Activated naive CD8-positive, alpha-beta T cell treated with anti-CD3 and anti-CD28 coated beads, Interleukin-2, amount 50 U/mL, for 24 hours (primary cell): ENCODE measurements at regions not wholly inside any gene's neighbourhood (a gene's known extent, or its start where the extent isn't known, plus 50 kb on each side); places are given as distances from the start of the nearest gene placed in this dataset.

Experiments
- ATAC-seq: fragments of 150-1000 bp; cut with Tn5 transposase; one replicate; pipeline ENCODE4 v1.10.0; 2021
- DNase-seq: peaks from one replicate; pipeline ENCODE4 v3.0.0; 2021
- H3K27ac Mint-ChIP-seq: one replicate; pipeline ENCODE4 v1.8.0; 2021; ENCODE audit warnings: mild to moderate bottlenecking, mixed read lengths
- H3K27me3 Mint-ChIP-seq: one replicate; pipeline ENCODE4 v1.8.0; 2021; ENCODE audit warnings: mixed read lengths
- H3K36me3 Mint-ChIP-seq: one replicate; pipeline ENCODE4 v1.8.0; 2021; ENCODE audit warnings: low read depth, mixed read lengths
- H3K4me1 Mint-ChIP-seq: one replicate; pipeline ENCODE4 v1.8.0; 2021; ENCODE audit warnings: mixed read lengths
- H3K4me3 Mint-ChIP-seq: one replicate; pipeline ENCODE4 v1.8.0; 2021; ENCODE audit warnings: mild to moderate bottlenecking, moderate library complexity, mixed read lengths
- H3K9me3 Mint-ChIP-seq: one replicate; pipeline ENCODE4 v1.8.0; 2021; ENCODE audit warnings: mixed read lengths

- DNase-seq (no peak), ATAC-seq (no peak)
- peaks cover 10% of the 10 kb centered on the region for H3K27me3 Mint-ChIP-seq
- H3K27ac Mint-ChIP-seq = no peak overlapping the region
- H3K36me3 Mint-ChIP-seq = no peaks in the 10 kb centered on the region
- no peaks in the 10 kb centered on the region for H3K9me3 Mint-ChIP-seq
- H3K4me3 Mint-ChIP-seq = no peak overlapping the region
- H3K4me1 Mint-ChIP-seq = no peaks in the 10 kb centered on the region
Measured at GRCh38 chr9:94498801-94499453, 56.0 kb upstream of the PCAT7 start.

GRCh38 chr9:94504358-94504757 lies 50.5 kb upstream of the PCAT7 start:
- ATAC-seq (no peak), DNase-seq (no peak)
- Mint-ChIP-seq H3K27me3 (peaks cover 26% of the 10 kb centered on the region), H3K4me1 (no peaks in the 10 kb centered on the region), H3K9me3 (no peaks in the 10 kb centered on the region), H3K36me3 (no peaks in the 10 kb centered on the region), H3K27ac (no peak overlapping the region), H3K4me3 (no peak overlapping the region)
